T-cell (primary cell): ENCODE measurements at regions not wholly inside any gene's neighbourhood (a gene's known extent, or its start where the extent isn't known, plus 50 kb on each side); places are given as distances from the start of the nearest gene placed in this dataset.
"Not testable (repeated sequence)": the region's sequence is repeated elsewhere in the genome, so short reads cannot be mapped to it uniquely, and the experiment has no call there.

Source experiments
- ATAC-seq, 4 experiments: fragments of 200-7000 bp in 3 of 4; fragments of 150-1000 bp in 1 of 4; cut with Tn5 transposase; replicated peaks in 1 of 4; 1 replicate in 3 of 4; 2 replicates in 1 of 4; pipeline ENCODE4 v1.10.0; 2021; ENCODE audit warnings: moderate library complexity in 3 of 4, mild to moderate bottlenecking in 2 of 4, moderate number of reproducible peaks in 1 of 4
- CTCF ChIA-PET, 2 donors: fragments of 300-600 bp; sonication (Branson Sonifier 250); formaldehyde crosslinking; loops; one replicate each; lab custom pipeline; 2022; ENCODE audit warnings: antibody characterized with exemption in 2 of 2; lab: Charles Lee
- POLR2A ChIA-PET, 2 donors: fragments of 300-600 bp; sonication (Branson Sonifier 250); formaldehyde crosslinking; loops; one replicate each; lab custom pipeline; 2022; ENCODE audit warnings: antibody characterized with exemption in 2 of 2; lab: Charles Lee
- DNase-seq, 35 experiments: peaks; one replicate each; pipeline versions ENCODE4 v3.0.0 to v3.0.0-alpha.2; 2013 to 2023
- H3K27ac ChIP-seq: one replicate; pipeline ENCODE4 v1.5.1; 2013; ENCODE audit warnings: low read length
- H3K27me3 ChIP-seq, 2 experiments: replicated peaks in 1 of 2; 1 replicate in 1 of 2; 2 replicates in 1 of 2; pipeline versions ENCODE4 v1.6.1 to v1.7.0; 2013; ENCODE audit warnings: low read length in 1 of 2, mixed read lengths in 1 of 2; ENCODE audit not compliant: control insufficient read depth in 2 of 2, insufficient read depth in 2 of 2; ENCODE audit errors: extremely low read depth in 1 of 2
- H3K36me3 ChIP-seq, 2 donors: 1 replicate in 1 of 2; 2 replicates in 1 of 2; pipeline versions ENCODE4 v1.6.1 to v1.7.0; 2013; ENCODE audit warnings: low read length in 1 of 2; ENCODE audit not compliant: control insufficient read depth in 2 of 2, insufficient read depth in 1 of 2; ENCODE audit errors: extremely low read depth in 1 of 2
- H3K4me1 ChIP-seq, 2 experiments: 1 replicate in 1 of 2; 2 replicates in 1 of 2; pipeline versions ENCODE4 v1.6.1 to v1.7.0; 2013; ENCODE audit warnings: low read length in 2 of 2, mixed read lengths in 1 of 2; ENCODE audit not compliant: insufficient read depth in 2 of 2, control insufficient read depth in 1 of 2; ENCODE audit errors: extremely low read depth in 1 of 2
- H3K4me3 ChIP-seq, 2 donors: 1 replicate in 1 of 2; 2 replicates in 1 of 2; pipeline versions ENCODE4 v1.5.1 to v1.7.0; 2013; ENCODE audit warnings: mild to moderate bottlenecking in 2 of 2, low read length in 1 of 2, moderate library complexity in 1 of 2; ENCODE audit not compliant: control insufficient read depth in 1 of 2; ENCODE audit errors: extremely low read depth in 1 of 2
- H3K9me3 ChIP-seq: 2 replicates; pipeline ENCODE4 v1.7.0; 2013
- H3K27ac Mint-ChIP-seq, 2 donors: one replicate each; pipeline ENCODE4 v1.8.0; 2020 to 2021; ENCODE audit warnings: mild to moderate bottlenecking in 2 of 2, mixed read lengths in 2 of 2
- H3K27me3 Mint-ChIP-seq, 2 donors: one replicate each; pipeline ENCODE4 v1.8.0; 2021 to 2022; ENCODE audit warnings: mixed read lengths in 2 of 2
- H3K36me3 Mint-ChIP-seq: one replicate; pipeline ENCODE4 v1.8.0; 2021; ENCODE audit warnings: mixed read lengths
- H3K4me1 Mint-ChIP-seq, 3 donors: one replicate each; pipeline ENCODE4 v1.8.0; 2020 to 2022; ENCODE audit warnings: mixed read lengths in 3 of 3, mild to moderate bottlenecking in 1 of 3
- H3K4me3 Mint-ChIP-seq, 3 donors: one replicate each; pipeline ENCODE4 v1.8.0; 2020 to 2022; ENCODE audit warnings: mild to moderate bottlenecking in 3 of 3, mixed read lengths in 3 of 3, moderate library complexity in 3 of 3
- H3K9me3 Mint-ChIP-seq, 3 donors: one replicate each; pipeline ENCODE4 v1.8.0; 2020 to 2022; ENCODE audit warnings: mixed read lengths in 3 of 3
- WGBS: methylation state at CpG from one replicate; pipeline ENCODE4 v1.1.5; 2013; ENCODE audit warnings: missing lambda C conversion rate; ENCODE audit not compliant: insufficient coverage; 5-methylcytosine and 5-hydroxymethylcytosine counted together

GRCh38 chr12:19771858-19772257 lies 332.6 kb downstream of the AEBP2 start:
- ATAC-seq: no peak
- Histone ChIP-seq H3K4me1 (no peaks in the 10 kb centered on the region), H3K36me3 (no peaks in the 10 kb centered on the region), H3K4me3 (no peak overlapping the region), H3K27me3 (no peaks in the 10 kb centered on the region), H3K9me3 (no peaks in the 10 kb centered on the region), H3K27ac (no peak overlapping the region)
- no peaks in the 10 kb centered on the region for H3K4me1 Mint-ChIP-seq
- peaks cover 4 to 6% (median 5%) of the 10 kb centered on the region in 3 donors for H3K9me3 Mint-ChIP-seq
- no peak for DNase-seq
- H3K4me3 Mint-ChIP-seq: no peak overlapping the region
- no CpG with 5 or more reads among the region's 2 CpGs for WGBS
- ChIA-PET CTCF (no interaction called here), POLR2A (interaction anchor here in 1 of 2 donors (0.7 kb wide), 1 partner anchor 1100 kb away, joined by 3 read pairs; no protein-coding TSS in a partner anchor)
- H3K27me3 Mint-ChIP-seq: no peaks in the 10 kb centered on the region
- H3K27ac Mint-ChIP-seq: no peak overlapping the region
- no peaks in the 10 kb centered on the region for H3K36me3 Mint-ChIP-seq

GRCh38 chr12:19772776-19773175 lies 333.5 kb downstream of the AEBP2 start:
- DNase-seq (no peak), ATAC-seq (no peak)
- Mint-ChIP-seq H3K27me3 (no peaks in the 10 kb centered on the region), H3K4me3 (no peak overlapping the region), H3K36me3 (no peaks in the 10 kb centered on the region), H3K9me3 (peaks cover 1 to 5% (median 4%) of the 10 kb centered on the region in 3 donors), H3K4me1 (no peaks in the 10 kb centered on the region), H3K27ac (no peak overlapping the region)
- Histone ChIP-seq H3K27ac (no peak overlapping the region), H3K4me1 (no peaks in the 10 kb centered on the region), H3K9me3 (no peaks in the 10 kb centered on the region), H3K36me3 (no peaks in the 10 kb centered on the region), H3K27me3 (no peaks in the 10 kb centered on the region), H3K4me3 (no peak overlapping the region)
- POLR2A ChIA-PET: interaction anchor here in 1 of 2 donors (0.7 kb wide), 1 partner anchor 1099 kb away, joined by 3 read pairs; no protein-coding TSS in a partner anchor
- CTCF ChIA-PET: no interaction called here
- 100% methylated on average over 1 of the region's 3 CpGs for WGBS

- ATAC-seq (no peak), DNase-seq (no peak)
- H3K36me3 Mint-ChIP-seq: no peaks in the 10 kb centered on the region
- H3K4me3 Mint-ChIP-seq: no peak overlapping the region
- POLR2A ChIA-PET: no interaction called here
- H3K27ac Mint-ChIP-seq: no peak overlapping the region
- CTCF ChIA-PET: no interaction called here
- H3K36me3 ChIP-seq: no peaks in the 10 kb centered on the region
- no peaks in the 10 kb centered on the region for H3K9me3 ChIP-seq
- no peaks in the 10 kb centered on the region for H3K4me1 ChIP-seq
- H3K9me3 Mint-ChIP-seq: peaks cover 0 to 5% (median 4%) of the 10 kb centered on the region in 3 donors
- H3K4me1 Mint-ChIP-seq: no peaks in the 10 kb centered on the region
- no peaks in the 10 kb centered on the region for H3K27me3 Mint-ChIP-seq
- H3K27ac ChIP-seq: no peak overlapping the region
- H3K27me3 ChIP-seq: peaks cover 0 to 13% of the 10 kb centered on the region in 2 experiments
- WGBS: 88% methylated on average over 10 of the region's 15 CpGs
- H3K4me3 ChIP-seq: no peak overlapping the region
Observed at GRCh38 chr12:19775241-19775640, 335.9 kb downstream of the AEBP2 start.

- H3K4me3 Mint-ChIP-seq, POLR2A ChIA-PET, H3K27ac Mint-ChIP-seq, H3K27me3 Mint-ChIP-seq, H3K4me1 Mint-ChIP-seq, H3K36me3 ChIP-seq, H3K9me3 ChIP-seq, H3K4me3 ChIP-seq, H3K27ac ChIP-seq, DNase-seq, H3K4me1 ChIP-seq, ATAC-seq, H3K9me3 Mint-ChIP-seq, H3K36me3 Mint-ChIP-seq: not testable (repeated sequence)
- 94% methylated on average over 18 of the region's 19 CpGs for WGBS
- CTCF ChIA-PET: interaction anchor here in 1 of 2 donors (0.7 kb wide), 1 partner anchor 67 kb away, joined by 4 read pairs; no protein-coding TSS in a partner anchor
- peaks cover 0 to 17% of the 10 kb centered on the region in 2 experiments for H3K27me3 ChIP-seq
Observed at GRCh38 chr12:19775976-19776375, 336.7 kb downstream of the AEBP2 start.

GRCh38 chr12:19778172-19778571 lies 338.9 kb downstream of the AEBP2 start:
- H3K27ac Mint-ChIP-seq: no peak overlapping the region
- no peaks in the 10 kb centered on the region for H3K36me3 ChIP-seq
- H3K27me3 Mint-ChIP-seq: peaks cover 0 to 5% of the 10 kb centered on the region in 2 donors
- H3K27ac ChIP-seq: no peak overlapping the region
- peaks cover 0 to 7% (median 5%) of the 10 kb centered on the region in 3 donors for H3K9me3 Mint-ChIP-seq
- H3K4me1 ChIP-seq: no peaks in the 10 kb centered on the region
- H3K4me3 ChIP-seq: no peak overlapping the region
- DNase-seq: no peak
- no peaks in the 10 kb centered on the region for H3K4me1 Mint-ChIP-seq
- no CpG with 5 or more reads among the region's 3 CpGs for WGBS
- no peaks in the 10 kb centered on the region for H3K9me3 ChIP-seq
- no peak overlapping the region for H3K4me3 Mint-ChIP-seq
- H3K27me3 ChIP-seq: peaks cover 0 to 17% of the 10 kb centered on the region in 2 experiments
- ChIA-PET CTCF (interaction anchor here in 1 of 2 donors (0.7 kb wide), 1 partner anchor 15 kb away, joined by 3 read pairs; no protein-coding TSS in a partner anchor), POLR2A (no interaction called here)
- no peak for ATAC-seq
- H3K36me3 Mint-ChIP-seq: no peaks in the 10 kb centered on the region

- H3K4me3 Mint-ChIP-seq: no peak overlapping the region
- ChIA-PET CTCF (interaction anchor here in 1 of 2 donors (0.7 kb wide), 1 partner anchor 15 kb away, joined by 3 read pairs; no protein-coding TSS in a partner anchor), POLR2A (no interaction called here)
- H3K36me3 Mint-ChIP-seq: no peaks in the 10 kb centered on the region
- Histone ChIP-seq H3K36me3 (no peaks in the 10 kb centered on the region), H3K4me1 (no peaks in the 10 kb centered on the region), H3K27me3 (peaks cover 0 to 19% of the 10 kb centered on the region in 2 experiments), H3K9me3 (no peaks in the 10 kb centered on the region), H3K27ac (no peak overlapping the region), H3K4me3 (no peak overlapping the region)
- H3K27ac Mint-ChIP-seq: no peak overlapping the region
- DNase-seq (no peak), ATAC-seq (no peak)
- 100% methylated on average over 1 of the region's 2 CpGs for WGBS
- H3K4me1 Mint-ChIP-seq: no peaks in the 10 kb centered on the region
- peaks cover 0 to 5% of the 10 kb centered on the region in 2 donors for H3K27me3 Mint-ChIP-seq
- H3K9me3 Mint-ChIP-seq: peaks cover 0 to 7% (median 5%) of the 10 kb centered on the region in 3 donors
Observed at GRCh38 chr12:19778797-19779196, 339.5 kb downstream of the AEBP2 start.
